GM19238 (cell line): ENCODE measurements at regions not wholly inside any gene's neighbourhood (a gene's known extent, or its start where the extent isn't known, plus 50 kb on each side); places are given as distances from the start of the nearest gene placed in this dataset.

Source experiments
- DNase-seq: peaks from one replicate; pipeline ENCODE4 v3.0.0; 2011; ENCODE audit warnings: low spot score; ENCODE audit not compliant: insufficient read length

DNA sequence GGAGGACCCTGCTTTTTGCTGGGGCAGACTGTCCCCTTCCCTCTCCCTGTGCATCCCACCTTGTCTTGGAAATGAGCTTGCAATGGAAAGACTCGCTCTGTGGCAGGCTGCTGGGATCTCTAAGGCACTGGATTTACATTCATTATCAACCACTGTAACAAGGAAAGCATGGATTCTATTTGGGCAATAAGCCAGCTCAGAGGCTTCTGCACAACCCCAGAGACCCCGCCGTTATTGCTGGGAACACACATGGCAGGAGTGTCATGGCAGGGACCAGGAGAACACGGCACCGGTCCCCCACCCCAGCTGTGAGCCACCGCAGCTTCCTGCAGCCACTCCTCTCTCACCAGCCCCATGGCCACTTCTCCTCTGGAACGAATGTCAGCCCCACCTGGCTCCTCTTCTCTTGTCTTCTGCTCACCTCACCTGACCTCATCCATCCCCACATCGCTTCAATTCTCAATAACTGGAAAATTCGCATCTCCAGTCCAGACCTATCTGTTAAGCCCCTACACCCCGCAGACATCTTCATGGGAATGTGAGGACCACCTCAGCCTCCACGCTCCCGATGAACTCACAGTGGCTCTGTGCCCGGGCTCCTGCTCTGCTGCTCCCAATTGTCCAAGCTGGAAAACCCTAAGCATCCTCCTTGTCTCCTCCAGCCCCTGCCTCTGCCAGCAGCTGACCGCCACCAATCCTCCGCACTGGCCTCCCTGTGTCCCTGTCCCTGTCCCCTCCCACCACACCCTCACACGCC is 181.5 kb downstream of the USP12 start:
- DNase-seq: no peak

DNA sequence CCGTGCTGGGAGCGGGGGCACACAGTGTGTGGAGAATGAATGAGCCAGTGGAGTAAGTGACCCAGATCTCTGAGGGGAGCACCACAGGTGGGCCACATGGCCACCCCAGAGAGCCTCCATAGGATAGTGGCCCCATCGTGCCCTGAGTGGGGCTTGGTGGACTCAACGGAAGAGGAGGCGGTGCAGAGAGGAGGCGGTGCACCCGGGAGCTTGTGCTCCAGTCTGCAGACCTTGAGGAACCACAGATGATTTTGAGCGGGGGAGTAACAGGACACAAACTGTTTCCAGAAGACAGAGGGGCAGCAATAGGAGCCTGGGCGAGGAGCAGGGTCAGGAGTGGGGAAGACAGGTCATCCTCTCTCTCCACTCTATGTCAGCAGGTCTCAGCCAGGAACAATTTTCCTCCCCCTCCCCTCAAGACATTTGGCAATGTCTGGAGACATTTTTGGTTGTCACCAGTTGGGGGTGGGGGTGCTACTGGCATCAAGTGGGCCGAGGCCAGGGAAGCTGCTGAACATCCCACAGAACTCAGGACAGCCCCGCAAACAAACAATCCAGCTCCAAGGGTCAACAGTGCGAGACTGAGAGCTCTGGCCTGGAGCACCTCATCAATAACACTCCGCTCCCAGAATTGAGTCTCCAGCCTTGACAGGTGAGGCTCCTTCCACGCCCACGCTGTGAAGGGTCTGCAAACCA is 182.2 kb downstream of the USP12 start:
- DNase-seq: no peak

DNA sequence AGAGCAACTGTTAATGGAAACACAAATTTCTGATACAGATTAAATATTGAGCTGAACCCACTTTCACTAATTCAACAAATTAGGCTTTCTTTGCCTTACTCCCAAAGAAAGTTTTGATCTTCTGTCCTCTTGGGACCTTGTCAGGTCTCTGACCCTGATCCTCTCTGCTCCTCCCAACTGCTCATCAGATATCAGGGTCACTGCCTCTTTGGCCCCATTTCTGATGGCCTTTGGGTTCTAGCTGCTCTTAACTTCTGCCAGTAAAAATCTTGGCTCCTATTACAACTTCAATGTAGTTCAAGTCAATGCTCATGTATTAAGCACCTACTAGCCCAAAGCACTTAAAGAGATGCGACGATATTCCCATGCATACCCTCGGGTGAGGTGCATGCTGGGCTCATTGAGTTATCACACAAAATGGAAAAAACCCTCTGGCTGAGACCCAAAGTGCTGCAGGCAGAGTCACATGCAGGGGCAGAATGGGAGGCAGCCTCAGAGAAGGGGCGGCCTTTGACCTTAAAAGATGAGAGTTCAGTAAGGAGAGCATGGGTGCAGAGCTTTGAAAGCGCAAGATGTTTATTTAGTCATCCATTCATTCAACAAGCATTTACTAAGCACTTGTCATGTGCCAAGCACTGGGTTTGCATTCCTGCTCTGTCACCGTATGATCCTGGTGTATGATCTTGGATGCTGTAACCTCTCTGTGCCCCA is 183.4 kb downstream of the USP12 start:
- no peak for DNase-seq

DNA sequence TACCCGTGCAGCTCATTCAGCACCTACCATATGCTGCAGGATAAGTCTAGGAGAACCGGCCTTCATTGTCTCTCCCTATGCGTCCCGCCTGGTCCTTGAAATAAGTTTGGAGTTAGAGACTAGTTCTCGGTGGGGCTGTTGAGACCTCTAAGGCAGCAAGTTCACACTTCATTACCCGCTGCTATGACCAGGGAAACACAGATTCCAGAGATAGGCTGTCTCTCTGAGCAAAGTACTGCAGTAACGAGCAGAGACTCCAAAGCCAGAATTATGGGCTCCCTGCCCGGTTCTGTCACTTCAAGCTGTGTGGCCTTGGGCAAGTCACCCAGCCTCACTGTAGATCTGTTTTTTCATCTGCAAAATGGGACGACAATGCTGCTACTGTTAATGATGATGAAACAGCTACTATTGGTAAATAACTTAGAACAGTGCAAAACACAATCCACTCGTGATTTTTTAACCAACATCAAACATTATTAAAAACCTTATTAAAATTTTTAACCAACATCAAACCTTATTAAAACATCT is 184.1 kb downstream of the USP12 start:
- DNase-seq: no peak

DNA sequence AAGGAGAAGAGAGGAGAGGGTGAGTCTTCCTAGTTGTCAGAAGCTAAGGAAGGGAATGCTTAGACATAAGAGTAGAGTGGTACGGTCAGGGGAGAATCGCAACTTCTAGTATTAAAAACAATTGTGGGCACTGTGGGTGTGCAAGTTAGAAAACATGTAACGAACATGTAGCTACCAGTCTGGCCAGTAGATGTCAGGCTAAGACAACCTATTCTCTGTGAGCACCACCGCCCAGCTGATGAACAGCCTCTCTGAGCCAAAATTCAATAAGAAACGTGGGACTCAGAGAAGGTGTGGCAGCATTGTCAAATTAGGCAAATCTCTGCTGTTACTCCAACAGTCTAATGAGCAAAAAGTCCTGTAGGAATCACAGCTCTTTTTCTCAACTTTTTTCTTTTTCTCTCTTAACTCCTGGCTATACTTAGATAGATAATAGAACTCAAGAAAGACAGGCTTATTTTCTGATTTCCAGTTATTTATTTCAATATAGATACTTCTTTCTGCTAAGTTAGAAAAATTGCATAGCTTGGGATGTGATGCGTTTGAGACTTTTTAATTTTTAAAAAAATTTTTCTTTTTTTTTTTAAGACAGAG is 186.2 kb downstream of the USP12 start:
- DNase-seq: peak; percentile 62

DNA sequence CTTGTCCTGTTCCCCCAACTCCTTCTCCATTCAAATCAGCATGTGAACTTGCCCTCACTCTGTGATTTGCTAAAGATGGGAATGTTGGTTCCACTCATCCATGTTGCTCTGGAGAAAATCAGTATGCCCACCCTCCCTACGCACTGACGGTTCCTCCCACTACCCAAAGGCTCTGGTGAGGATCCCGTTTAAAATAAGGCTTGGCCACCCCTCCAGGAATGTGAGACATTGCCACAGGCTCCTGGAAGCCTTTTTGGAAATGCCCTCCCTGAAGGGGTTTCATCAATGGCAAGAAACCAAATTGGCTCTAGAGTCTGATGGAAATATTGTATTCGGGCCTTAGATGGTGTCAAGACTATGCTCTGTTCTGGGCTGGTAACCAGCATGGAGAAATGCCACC is 187.3 kb downstream of the USP12 start:
- DNase-seq: no peak

DNA sequence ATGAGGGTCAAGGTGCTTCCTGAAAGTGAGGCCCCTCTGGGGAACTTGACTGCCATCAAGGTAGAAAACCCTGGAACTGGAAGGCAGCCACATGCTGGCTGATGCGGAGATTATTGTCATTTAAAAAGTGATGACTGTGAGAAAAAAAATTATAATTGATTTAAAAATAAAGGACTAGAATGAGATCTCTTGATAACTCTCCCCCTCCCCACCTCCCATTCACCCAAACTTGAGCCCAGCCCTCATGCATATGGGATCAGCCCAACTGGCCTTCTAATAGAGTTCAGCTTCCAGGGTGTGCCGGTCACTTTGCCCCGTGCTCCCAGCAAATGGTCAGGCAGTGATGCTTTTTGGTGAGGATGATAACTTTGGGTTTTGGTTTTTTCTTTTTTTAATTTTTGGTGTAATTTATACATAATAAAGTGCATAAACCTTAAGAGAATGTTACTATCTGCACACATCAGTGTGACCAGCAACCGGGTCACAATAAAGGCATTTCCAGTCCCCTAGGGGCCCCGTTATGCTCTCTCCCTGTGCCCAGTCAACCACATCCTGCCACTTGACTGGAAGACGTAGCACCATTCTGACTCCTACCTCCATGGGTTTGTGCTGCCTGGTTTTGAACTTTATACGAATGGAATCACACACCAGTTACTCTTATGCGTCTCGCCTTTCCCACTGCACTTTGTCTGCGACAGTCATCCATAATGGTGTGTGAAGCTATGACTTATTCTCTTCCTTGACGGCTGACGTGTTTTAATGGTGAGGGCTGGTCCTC is 187.9 kb downstream of the USP12 start:
- DNase-seq: no peak

DNA sequence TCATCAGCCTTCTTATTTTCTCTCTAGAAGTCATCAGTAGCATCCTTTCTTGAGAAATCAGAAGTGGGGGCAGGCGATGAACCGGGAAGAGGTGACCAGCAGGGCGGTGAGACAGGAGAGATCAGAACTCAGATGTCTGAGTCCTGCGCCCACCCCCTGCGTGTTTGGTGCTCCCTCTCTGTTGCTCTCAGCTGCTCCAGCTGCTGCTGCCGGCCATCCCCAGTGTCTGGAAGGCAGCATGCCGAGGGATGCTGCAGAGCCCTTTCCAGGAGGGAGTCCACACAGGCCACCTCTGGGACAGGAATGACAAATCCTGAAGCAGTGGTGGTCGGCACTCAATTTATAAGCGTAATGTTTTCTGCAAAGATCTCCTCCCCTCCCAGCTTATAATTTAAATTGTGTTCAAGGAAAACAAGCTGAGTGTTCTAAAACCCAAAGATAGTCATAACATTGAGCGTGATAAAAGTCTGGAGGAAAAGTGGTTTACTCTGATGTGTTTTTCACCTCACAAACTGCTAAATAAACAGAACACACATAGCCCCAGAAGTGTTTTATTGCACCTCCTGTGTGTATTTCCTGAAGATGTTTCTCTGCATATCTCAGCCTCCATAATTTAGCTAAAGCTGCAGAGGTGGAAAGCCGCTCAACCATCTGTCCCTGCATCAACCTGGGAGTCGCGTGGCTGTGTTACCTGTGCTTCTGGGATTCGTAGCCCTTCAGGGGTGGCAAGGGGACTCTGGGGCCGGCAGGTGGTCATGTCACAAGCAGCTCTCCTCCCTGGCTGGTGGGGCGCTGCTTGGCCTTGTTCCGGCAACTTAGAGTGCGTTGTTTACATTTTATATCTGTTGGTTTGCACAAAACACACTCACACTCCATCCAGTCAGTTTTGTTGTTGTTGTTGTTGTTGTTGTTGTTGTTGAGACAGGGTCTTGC is 191.2 kb downstream of the USP12 start:
- no peak for DNase-seq

DNA sequence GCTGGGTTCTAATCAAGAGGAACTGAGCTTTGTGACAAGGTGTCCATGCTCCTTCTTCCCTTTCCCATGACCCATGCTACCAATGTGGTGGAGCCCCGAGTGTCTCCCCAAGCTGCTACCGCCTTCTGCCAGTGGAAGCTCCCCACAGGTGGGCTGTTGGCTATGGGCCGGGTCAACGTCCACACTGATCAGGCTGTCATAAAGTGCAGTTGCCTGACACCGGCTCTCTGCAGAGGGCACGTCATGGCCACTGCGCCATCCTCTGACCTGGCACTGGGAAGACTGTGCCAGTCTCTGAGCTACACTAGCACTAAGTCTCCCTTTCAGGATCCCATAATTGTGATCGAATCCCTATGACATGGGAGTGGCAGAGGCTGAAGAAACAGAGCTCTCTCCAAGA is 192.3 kb downstream of the USP12 start:
- DNase-seq: no peak

DNA sequence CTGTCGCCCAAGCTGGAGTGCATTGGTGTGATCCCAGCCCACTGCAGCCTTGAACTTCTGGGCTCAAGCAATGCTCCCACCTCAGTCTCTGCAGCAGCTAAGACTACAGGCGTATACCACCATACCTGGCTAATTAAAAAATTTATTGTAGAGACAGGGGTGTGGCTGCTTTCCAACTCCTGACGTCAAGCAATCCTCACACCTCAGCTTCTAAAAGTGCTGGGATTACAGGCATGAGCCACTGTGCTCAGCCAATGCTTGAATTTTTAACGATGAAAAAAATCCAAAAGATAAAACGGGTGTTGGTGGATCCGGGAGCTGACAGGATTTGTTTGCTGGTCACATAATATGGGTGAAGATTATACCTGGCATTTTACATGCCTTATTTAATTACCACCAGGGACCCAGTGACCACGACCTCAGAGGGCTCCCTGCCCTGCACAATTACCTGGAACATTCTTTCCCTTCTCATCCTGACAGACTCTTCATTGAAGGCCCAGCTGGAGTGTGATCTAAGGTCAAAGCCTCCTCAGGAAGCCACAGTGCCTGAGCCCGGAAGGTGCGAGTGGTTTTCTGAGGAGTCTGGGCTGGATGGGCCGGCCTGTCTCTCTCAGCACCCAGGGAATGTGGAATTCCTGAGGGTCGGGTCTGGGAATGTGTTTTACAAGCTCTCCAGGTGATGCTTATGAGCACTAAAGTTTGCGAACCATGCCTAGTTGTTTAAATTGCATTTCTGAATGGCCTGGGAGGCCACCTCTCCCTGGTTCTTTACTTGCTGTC is 193.3 kb downstream of the USP12 start:
- no peak for DNase-seq

DNA sequence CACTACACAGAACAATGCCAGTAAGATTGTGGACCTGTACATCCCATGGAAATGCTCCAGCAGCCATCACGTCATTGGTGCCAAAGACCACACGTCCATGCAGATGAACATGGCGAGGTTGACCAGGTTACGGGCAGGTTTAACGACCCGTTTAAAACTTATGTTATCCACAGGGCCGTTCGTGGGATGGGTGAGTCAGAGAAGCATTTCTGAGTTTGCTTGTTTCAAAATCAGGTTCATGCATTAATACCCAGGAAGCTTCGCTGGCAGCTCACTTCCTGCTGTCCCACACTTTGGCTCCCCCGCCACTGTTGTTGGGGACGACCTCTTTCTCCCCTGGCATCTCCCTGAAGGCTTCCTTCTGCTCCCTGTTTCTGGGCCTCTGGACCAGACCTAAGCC is 194.1 kb downstream of the USP12 start:
- no peak for DNase-seq

DNA sequence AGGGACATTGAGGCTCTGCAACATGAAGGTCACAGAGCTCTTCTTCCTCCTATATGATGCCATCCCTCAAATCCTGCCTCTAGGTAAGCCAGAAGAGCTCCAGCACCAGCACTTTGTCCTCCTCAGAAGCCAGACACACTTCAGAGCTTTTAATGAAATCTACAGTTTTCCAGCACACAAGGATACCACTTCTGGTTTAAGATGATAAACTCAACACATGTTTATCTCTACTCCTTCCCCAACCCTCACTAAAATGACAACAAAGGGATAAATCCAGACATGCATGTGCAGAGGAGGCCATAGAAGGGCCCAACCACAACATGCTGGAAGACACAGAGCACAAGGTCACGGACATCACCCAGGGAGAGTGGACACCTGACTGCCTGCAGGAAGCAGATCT is 195.3 kb downstream of the USP12 start:
- no peak for DNase-seq

DNA sequence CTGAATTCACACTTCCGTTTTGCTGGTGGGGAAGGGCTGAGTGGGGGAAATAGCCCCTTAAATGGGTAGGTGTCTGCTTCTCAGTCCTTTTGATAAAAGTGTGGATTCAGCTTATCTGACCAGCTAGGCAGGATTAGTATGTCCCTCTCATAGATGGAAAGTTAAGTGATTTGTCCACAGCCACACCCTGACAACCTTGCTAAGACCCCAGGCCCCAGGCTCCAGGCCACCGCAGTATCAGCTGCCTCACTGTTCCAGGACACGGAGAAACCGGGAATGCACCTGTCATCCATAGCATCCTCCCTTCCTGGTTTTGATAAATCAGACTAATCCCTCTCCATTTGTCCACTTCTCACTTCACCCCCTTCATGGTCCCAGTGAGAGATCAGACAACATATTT is 197.7 kb downstream of the USP12 start:
- DNase-seq: no peak

DNA sequence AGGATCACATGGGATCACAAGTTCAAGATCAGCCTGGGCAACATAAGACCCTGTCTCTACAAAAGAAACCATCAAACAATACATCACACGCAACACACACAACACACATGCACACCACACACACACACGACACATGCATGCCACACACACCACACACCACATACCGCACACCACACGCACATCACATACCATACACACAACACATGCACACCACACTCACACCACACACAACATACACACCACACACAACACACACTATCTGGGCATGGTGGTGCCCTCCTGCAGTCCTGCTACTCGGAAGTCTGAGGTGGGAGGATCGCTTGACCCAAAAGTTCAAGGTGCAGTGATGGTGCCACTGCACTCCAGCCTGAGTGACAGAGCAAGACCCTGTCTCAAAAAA is 198.3 kb downstream of the USP12 start:
- no peak for DNase-seq

DNA sequence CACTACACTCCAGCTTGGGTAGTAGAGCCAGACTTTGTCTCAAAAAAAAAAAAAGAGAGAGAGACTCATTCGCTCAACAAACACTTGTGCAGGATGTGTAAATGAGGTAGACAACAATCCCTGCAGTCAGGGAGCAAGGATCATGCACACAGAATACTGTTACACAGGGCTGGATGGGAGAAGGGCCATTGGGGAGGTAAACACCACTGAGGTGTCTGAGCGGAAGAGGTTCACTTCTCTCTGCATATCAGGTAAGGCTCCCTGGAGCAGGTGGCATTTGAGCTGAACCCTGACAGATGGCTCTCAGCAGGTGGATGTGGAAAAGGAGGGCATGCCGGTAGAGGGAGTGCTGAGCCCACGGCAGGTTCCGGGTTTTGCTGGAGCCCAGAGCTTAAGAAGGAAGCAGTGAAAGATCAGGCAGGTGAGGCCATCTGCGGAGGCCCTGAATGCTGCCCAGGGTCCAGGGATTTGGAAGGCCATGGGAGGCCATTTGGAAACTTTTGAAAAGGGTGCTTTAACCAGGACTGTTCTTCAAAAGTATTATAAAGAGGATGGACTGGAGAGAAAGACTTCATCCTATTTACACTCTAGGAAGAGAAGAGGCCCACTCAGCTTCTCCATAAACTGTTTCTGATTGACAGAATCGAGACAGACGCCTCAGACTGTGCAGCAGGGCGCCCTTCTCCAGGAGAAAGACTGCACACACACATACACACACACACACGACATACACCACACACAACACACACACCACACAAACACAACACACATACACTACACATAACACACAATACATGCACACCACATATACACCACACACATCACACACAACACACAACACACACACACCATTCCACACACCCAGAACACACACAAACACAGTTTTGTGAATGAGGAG is 199.4 kb downstream of the USP12 start:
- DNase-seq: peak; percentile 23

DNA sequence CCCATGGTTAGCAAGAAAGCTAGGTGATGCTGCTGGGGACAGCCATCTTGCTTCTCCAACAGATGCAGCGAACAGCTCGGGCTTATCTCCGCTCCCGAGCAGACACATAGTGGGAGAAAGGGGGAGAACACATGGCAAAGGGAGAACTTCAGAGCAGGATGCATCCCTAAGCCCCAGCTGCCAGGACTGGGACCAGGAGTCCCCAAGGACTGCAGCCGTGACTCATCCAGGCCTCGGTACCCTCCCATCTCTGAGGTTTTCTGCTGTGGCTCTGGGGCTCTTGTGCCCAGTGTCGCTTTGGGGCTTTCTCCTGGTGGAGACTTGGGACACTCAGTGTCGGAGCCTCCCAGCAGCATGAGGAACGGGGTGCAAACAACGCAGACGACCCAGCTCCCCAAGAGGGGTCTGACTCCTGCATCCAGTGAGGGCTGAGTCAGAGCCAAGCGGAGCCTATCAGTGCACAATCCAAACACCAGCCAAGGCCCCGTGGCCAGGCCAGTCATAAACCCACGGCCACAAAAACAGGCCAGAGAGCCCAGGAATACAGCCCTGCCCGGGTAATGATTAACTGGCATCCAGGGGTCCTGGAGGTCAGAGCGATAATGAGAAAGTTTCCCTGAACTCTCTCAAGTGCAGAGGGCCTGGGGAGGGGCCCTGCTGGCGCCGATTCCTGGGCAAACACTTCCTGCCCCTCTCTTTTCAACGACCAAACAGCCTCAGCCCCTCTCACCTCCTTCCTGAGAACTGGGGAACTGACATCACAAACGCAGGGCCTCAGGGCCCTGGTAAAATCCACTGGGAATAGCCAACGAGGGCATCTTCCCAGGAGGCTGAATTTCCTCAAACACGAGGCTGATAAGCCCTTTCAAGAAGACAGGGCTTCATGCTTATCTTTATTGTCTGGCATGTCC is 202.9 kb downstream of the USP12 start:
- no peak for DNase-seq
